Stimulated activated CD4-positive, alpha-beta T cell treated with anti-CD3 and anti-CD28 coated beads, Interleukin-1b, Interleukin-23, amount 100 ng/mL, for 4 hours (primary cell): ENCODE measurements at regions not wholly inside any gene's neighbourhood (a gene's known extent, or its start where the extent isn't known, plus 50 kb on each side); places are given as distances from the start of the nearest gene placed in this dataset.

Experiments used
- DNase-seq, 2 donors: peaks; one replicate each; pipeline ENCODE4 v3.0.0-alpha.2; 2020; ENCODE audit warnings: low read depth in 2 of 2

GRCh38 chr11:129267716-129268115 is 75.6 kb upstream of the ARHGAP32 start:
- no peak for DNase-seq

- no peak for DNase-seq
Measured at GRCh38 chr11:129266536-129266935, 74.4 kb upstream of the ARHGAP32 start.

DNA sequence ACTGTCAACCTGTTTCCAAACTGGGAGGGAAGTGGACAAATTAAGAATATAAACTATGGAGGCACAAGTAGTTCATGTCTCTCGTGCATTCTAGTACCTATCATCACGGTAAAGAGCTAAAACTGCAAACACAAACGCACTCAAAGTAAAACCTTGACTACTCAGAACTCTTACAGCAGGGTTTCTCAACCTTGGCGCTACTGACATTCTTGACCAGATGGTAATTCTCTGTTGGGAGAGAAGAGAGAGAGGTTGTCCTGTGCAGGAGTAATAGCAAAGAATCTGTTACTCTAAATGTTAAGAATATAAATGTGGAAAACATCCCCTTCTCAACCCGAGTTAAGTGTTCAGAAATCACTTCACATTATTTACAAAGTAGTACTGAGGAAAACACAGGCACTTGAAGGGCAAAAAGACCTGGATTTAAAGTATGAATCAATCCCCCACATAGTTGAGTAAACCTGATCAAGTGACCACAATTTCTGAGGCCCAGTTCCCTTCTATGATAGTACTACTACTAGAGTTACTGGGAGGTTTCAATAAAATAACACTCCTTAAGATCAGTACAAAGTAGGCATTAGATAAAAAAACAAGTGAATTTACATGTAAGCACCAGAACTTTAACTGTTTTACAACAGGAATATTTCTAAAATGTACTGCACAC is 73.1 kb upstream of the ARHGAP32 start:
- DNase-seq, result no peak

DNA sequence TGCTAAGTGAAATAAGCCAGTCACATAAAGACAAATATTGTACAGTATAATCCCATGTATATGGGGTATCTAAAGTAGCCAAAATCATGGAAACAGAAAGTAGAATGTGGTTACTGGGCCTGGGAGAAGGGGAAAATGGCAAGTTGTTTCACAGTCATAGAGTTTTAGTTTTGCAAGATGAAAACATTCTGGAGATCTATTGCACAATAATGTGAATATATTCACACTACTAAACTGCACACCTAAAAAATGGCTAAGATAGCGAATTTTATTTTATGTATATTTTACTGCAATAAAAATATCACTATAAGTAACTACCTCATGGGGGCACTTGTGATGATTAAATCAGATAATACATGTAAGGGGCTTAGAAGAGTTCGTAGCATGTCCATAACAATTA is 72.0 kb upstream of the ARHGAP32 start:
- no peak for DNase-seq

GRCh38 chr11:129260750-129261149 is 68.6 kb upstream of the ARHGAP32 start:
- DNase-seq, result no peak

DNA sequence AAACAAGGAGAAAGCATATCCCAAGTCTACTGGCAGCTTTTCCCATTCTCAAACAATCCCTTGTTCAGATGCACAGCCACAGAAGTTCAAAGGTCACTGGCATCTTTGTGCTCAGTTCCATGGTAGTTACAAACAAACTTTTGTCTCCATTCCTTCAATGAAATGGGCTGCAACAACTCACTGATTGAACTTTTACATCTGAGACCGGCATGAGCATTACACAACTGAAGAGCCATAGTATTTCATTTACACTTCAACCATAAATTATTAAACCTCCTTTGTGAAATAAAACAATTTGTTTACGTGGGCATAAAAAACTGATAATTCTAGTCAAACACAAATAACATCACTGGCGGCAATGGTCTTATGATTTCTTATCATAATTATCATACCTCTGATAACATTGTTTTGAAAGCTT is 67.8 kb upstream of the ARHGAP32 start:
- DNase-seq, result no peak

- no peak for DNase-seq
Measured at GRCh38 chr11:129258205-129258604, 66.1 kb upstream of the ARHGAP32 start.

- DNase-seq, result no peak
Measured at GRCh38 chr11:129257512-129257911, 65.4 kb upstream of the ARHGAP32 start.

DNA sequence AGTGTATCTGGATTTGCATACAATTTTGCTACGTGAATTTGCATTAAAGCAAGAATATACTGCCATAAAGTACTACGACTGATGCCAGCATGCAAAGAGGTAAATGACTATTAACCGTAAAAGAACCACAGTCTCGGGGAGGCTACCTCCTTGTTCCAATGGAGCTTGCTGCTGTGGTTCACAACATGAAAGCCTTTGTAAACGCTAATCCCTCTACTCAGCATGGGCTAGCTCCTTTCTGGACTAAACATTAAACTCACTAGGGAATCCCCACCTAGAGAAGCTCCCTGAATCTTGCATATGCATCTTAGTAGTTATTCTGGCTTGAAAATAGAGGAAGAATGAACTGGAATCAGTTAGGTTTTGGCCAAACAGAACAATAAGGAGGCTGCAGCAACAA is 60.5 kb upstream of the ARHGAP32 start:
- no peak for DNase-seq

GRCh38 chr11:129251067-129251466 is 58.9 kb upstream of the ARHGAP32 start:
- no peak for DNase-seq

GRCh38 chr11:129249923-129250322 is 57.8 kb upstream of the ARHGAP32 start:
- no peak for DNase-seq

DNA sequence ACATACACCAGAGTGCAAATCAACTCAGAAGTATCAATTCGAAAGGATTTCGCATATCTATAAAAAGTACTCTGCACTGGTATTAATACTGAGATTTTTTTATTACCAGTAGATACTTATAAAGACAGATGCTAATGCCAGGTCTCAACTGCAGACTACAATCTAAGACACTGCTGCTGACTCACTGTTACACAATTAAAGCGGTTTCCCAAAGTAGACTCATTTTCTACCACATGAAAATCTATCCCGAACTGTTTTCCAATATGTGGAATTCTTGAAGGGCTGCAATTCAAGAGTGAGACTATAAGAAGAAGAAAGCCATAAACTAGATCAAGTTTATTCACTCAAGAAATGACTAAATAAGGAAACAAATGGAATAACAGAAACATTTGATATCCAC is 57.2 kb upstream of the ARHGAP32 start:
- DNase-seq, result no peak

DNA sequence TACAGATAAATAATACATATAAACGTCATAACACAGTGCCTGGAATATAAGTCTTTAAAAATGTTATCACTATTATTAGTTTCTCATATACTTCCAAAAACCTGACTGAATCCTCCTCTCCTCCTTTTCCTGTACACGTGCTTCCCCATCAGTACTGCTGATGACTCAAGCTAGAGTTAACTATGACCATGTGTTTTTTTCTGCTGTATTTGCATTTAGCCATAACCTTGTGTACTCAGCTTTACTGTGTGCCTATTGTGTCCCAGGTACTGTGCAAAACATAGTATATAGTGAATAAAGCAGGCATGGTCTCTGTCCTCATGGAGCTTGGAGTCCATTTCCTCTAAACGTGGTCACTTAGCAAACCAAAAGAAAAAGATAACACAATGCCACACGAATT is 56.5 kb upstream of the ARHGAP32 start:
- no peak for DNase-seq

DNA sequence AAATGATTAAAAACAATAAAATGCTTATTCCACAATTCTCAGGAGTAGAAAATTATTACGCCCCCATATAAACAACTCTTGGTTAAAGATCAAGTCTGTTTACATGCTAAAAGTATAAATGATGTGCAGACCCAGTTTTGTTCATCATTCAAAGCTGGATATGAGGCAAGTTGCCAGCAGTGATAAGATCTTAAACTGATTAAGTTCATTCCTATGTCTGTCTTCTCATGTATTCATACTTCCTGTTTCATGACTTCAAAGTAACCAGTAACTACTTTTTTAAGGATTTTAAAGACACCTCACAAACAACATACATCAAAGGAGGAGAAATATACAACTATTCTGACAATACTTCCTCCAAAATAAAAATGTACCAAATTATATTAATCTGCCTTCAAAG is 55.0 kb upstream of the ARHGAP32 start:
- no peak for DNase-seq

- DNase-seq, result no peak
Measured at GRCh38 chr11:129242855-129243254, 50.7 kb upstream of the ARHGAP32 start.
